ENCODE measurements at regions not wholly inside any gene's neighbourhood (a gene's known extent, or its start where the extent isn't known, plus 50 kb on each side); places are given as distances from the start of the nearest gene placed in this dataset.

DNA sequence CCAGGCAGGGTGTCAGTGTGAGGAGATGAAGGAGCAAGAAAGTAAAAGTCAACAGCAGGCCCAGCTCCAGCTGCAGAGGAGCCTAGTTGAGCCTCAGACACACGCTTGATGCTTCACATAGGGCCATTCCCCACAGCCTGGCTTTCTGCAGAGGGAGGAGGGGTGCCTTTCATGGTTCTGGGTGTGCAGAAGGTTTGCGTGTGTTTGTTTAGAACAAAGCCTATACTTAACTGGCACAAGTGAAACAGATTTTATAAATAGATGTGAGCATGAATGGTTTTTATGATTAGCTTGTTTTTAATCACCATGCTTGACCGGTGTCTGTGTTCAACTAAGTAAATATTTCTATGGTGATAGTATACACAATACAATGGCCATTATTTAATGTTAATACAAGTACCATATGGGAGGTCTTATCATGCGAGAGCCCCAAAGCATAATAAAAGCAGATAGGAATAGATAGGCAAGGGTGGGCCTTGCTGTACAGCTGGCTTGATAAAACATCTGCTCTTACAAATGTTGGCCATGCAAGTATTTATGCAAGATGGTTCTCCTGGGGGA lies 290.2 kb downstream of the ETS1 start:
- Mint-ChIP-seq H3K4me3 (peak overlapping the region; percentile 69), H3K27me3 (no peaks in the 10 kb centered on the region), H3K4me1 (ENCODE audit: low read depth in 2 of 2) (peaks cover 76 to 93% of the 10 kb centered on the region in 2 donors), H3K27ac (peak overlapping the region; percentile 88 to 97), H3K36me3 (peaks cover 33% of the 10 kb centered on the region), H3K9me3 (peaks cover 9% of the 10 kb centered on the region)
- DNase-seq (ENCODE audit: low spot score) (no peak), ATAC-seq (no peak)

DNA sequence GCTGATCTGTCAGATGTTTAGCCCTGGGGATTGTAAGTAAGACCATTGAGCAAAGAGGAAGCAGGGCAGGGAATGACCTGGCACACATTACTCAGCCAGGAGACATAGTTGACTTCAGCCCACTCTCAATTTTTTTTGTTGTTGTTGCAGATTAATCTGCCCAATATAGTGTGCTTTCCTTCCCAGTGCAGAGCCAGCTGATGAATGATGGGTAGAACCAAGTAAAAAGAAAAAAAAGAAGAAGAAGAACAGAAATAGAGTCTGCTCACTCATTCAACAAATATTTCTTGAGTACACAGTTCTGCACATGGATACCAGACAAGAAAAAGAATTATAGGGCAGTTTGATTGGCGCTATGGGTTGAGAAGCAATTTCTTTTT lies 292.7 kb downstream of the ETS1 start:
- Mint-ChIP-seq H3K27me3 (no peaks in the 10 kb centered on the region), H3K36me3 (peaks cover 38% of the 10 kb centered on the region), H3K4me1 (ENCODE audit: low read depth in 2 of 2) (peaks cover 86 to 95% of the 10 kb centered on the region in 2 donors), H3K27ac (peak overlapping the region; percentile 95 to 97), H3K9me3 (peaks cover 9% of the 10 kb centered on the region), H3K4me3 (peak overlapping the region; percentile 60)
- ATAC-seq (no peak), DNase-seq (ENCODE audit: low spot score) (no peak)

- Mint-ChIP-seq H3K4me1 (ENCODE audit: low read depth in 2 of 2) (peaks cover 83 to 95% of the 10 kb centered on the region in 2 donors), H3K27me3 (no peaks in the 10 kb centered on the region), H3K36me3 (peaks cover 38% of the 10 kb centered on the region), H3K4me3 (peak overlapping the region; percentile 95), H3K9me3 (peaks cover 9% of the 10 kb centered on the region), H3K27ac (peak overlapping the region; percentile 95 to 97)
- no peak for DNase-seq (ENCODE audit: low spot score)
- no peak for ATAC-seq
Observed at GRCh38 chr11:128294001-128294670, 293.2 kb downstream of the ETS1 start.

- Mint-ChIP-seq H3K27me3 (no peaks in the 10 kb centered on the region), H3K36me3 (peaks cover 52% of the 10 kb centered on the region), H3K9me3 (peaks cover 11% of the 10 kb centered on the region), H3K4me1 (ENCODE audit: low read depth in 2 of 2) (peaks cover 82 to 95% of the 10 kb centered on the region in 2 donors), H3K27ac (peak overlapping the region; percentile 95 to 97), H3K4me3 (peak overlapping the region; percentile 95)
- ATAC-seq (no peak), DNase-seq (ENCODE audit: low spot score) (no peak)
Observed at GRCh38 chr11:128291835-128292234, 295.5 kb downstream of the ETS1 start.

- no peaks in the 10 kb centered on the region for H3K27me3 Mint-ChIP-seq
- H3K9me3 Mint-ChIP-seq: peaks cover 10% of the 10 kb centered on the region
- no peak for DNase-seq (ENCODE audit: low spot score)
- peak overlapping the region; percentile 95 for H3K4me3 Mint-ChIP-seq
- peak overlapping the region; percentile 95 to 97 for H3K27ac Mint-ChIP-seq
- peaks cover 85 to 95% of the 10 kb centered on the region in 2 donors for H3K4me1 Mint-ChIP-seq (ENCODE audit: low read depth in 2 of 2)
- H3K36me3 Mint-ChIP-seq: peaks cover 52% of the 10 kb centered on the region
- no peak for ATAC-seq
Observed at GRCh38 chr11:128291007-128291406, 296.4 kb downstream of the ETS1 start.

GRCh38 chr11:128290106-128290840 lies 297.1 kb downstream of the ETS1 start:
- peak overlapping the region; percentile 95 for H3K4me3 Mint-ChIP-seq
- H3K4me1 Mint-ChIP-seq (ENCODE audit: low read depth in 2 of 2): peaks cover 89 to 99% of the 10 kb centered on the region in 2 donors
- peaks cover 49% of the 10 kb centered on the region for H3K36me3 Mint-ChIP-seq
- H3K9me3 Mint-ChIP-seq: peaks cover 10% of the 10 kb centered on the region
- DNase-seq (ENCODE audit: low spot score): peak; percentile 91
- ATAC-seq: peak; percentile 81 to 89
- peak overlapping the region; percentile 95 to 97 for H3K27ac Mint-ChIP-seq
- H3K27me3 Mint-ChIP-seq: no peaks in the 10 kb centered on the region

- peak overlapping the region; percentile 95 to 97 for H3K27ac Mint-ChIP-seq
- DNase-seq (ENCODE audit: low spot score) (no peak), ATAC-seq (peak; percentile 62 to 65)
- peak overlapping the region; percentile 95 for H3K4me3 Mint-ChIP-seq
- H3K36me3 Mint-ChIP-seq: peaks cover 40% of the 10 kb centered on the region
- peaks cover 89 to 99% of the 10 kb centered on the region in 2 donors for H3K4me1 Mint-ChIP-seq (ENCODE audit: low read depth in 2 of 2)
- peaks cover 7% of the 10 kb centered on the region for H3K9me3 Mint-ChIP-seq
- no peaks in the 10 kb centered on the region for H3K27me3 Mint-ChIP-seq
Observed at GRCh38 chr11:128289048-128289447, 298.3 kb downstream of the ETS1 start.

GRCh38 chr11:128288368-128288767 lies 299.0 kb downstream of the ETS1 start:
- peaks cover 40% of the 10 kb centered on the region for H3K36me3 Mint-ChIP-seq
- peaks cover 87 to 96% of the 10 kb centered on the region in 2 donors for H3K4me1 Mint-ChIP-seq (ENCODE audit: low read depth in 2 of 2)
- H3K27ac Mint-ChIP-seq: peak overlapping the region; percentile 95 to 97
- H3K27me3 Mint-ChIP-seq: no peaks in the 10 kb centered on the region
- peak overlapping the region; percentile 95 for H3K4me3 Mint-ChIP-seq
- peaks cover 7% of the 10 kb centered on the region for H3K9me3 Mint-ChIP-seq
- ATAC-seq (no peak), DNase-seq (ENCODE audit: low spot score) (no peak)

DNA sequence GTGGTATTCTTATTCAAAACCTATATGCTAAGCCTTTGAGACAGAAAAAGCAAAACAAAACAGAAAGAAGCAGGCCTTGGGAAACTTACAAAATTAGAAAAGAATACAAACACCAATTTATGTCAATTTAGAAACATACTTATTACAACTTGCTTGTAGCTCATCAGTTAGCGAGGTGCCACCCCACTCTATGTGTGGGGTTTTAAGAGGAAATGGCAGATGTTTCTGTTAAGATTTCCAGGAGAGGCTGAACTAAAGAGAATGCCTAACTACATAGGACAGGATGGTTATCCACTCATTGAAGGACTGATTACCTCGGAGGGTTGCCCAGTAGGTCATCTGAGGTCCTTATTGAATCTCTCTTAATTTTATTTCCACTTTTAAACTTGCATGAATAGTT lies 302.0 kb downstream of the ETS1 start:
- peaks cover 64 to 74% of the 10 kb centered on the region in 2 donors for H3K4me1 Mint-ChIP-seq (ENCODE audit: low read depth in 2 of 2)
- H3K36me3 Mint-ChIP-seq: peaks cover 25% of the 10 kb centered on the region
- no peaks in the 10 kb centered on the region for H3K27me3 Mint-ChIP-seq
- H3K27ac Mint-ChIP-seq: peak overlapping the region; percentile 95 to 97
- peak overlapping the region; percentile 95 for H3K4me3 Mint-ChIP-seq
- no peak for DNase-seq (ENCODE audit: low spot score)
- peaks cover 10% of the 10 kb centered on the region for H3K9me3 Mint-ChIP-seq
- no peak for ATAC-seq

- DNase-seq (ENCODE audit: low spot score): no peak
- ATAC-seq: no peak
- peak overlapping the region; percentile 95 for H3K4me3 Mint-ChIP-seq
- peaks cover 64 to 67% of the 10 kb centered on the region in 2 donors for H3K4me1 Mint-ChIP-seq (ENCODE audit: low read depth in 2 of 2)
- peaks cover 10% of the 10 kb centered on the region for H3K9me3 Mint-ChIP-seq
- peaks cover 25% of the 10 kb centered on the region for H3K36me3 Mint-ChIP-seq
- H3K27ac Mint-ChIP-seq: peak overlapping the region; percentile 95 to 97
- no peaks in the 10 kb centered on the region for H3K27me3 Mint-ChIP-seq
Observed at GRCh38 chr11:128284634-128285033, 302.7 kb downstream of the ETS1 start.

DNA sequence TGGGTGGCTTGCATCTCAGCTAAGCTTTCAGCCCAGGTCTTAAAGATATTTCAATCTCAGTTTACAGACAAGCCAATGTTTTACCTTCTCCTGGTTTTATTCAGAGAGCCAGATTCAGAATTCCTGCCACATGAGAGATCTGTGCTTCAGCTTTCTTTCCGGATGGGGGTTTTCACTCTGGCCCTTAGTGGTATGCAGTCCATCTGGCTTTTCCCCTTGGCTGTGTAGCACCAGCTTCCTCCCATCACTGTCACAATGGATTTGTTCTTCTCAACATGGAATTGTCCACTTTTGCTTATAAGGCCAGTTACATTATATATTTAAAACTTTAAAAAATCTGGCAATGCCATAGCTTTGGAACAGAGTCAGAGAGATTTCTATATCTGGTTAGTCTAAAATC lies 303.9 kb downstream of the ETS1 start:
- H3K36me3 Mint-ChIP-seq: peaks cover 26% of the 10 kb centered on the region
- H3K9me3 Mint-ChIP-seq: peaks cover 9% of the 10 kb centered on the region
- ATAC-seq: no peak
- H3K4me1 Mint-ChIP-seq (ENCODE audit: low read depth in 2 of 2): peaks cover 55% of the 10 kb centered on the region in 2 donors
- no peak overlapping the region for H3K4me3 Mint-ChIP-seq
- no peaks in the 10 kb centered on the region for H3K27me3 Mint-ChIP-seq
- DNase-seq (ENCODE audit: low spot score): no peak
- peak overlapping the region; percentile 95 to 97 for H3K27ac Mint-ChIP-seq

DNA sequence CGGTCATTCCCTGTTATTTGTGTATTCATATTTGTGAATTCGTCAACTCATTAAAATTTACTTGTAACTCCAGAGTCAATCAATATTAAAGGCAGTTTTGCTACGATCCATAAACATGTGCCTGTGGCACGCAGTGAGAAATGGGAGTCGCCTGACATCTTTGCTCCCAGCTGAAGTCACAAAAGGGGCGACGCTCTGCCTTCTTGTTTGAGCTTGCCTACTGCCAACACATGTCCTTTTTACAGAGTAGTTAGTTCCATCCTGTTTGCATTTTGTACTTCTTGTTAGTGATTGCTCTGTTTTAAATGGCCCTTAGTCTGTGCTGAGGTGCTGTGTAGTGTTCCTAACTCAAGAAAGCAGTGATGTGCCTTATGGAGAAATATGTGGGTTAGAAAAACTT lies 305.3 kb downstream of the ETS1 start:
- Mint-ChIP-seq H3K9me3 (peaks cover 3% of the 10 kb centered on the region), H3K27ac (peak overlapping the region in 1 of 2 donors; percentile 71), H3K4me3 (no peak overlapping the region), H3K27me3 (no peaks in the 10 kb centered on the region), H3K4me1 (ENCODE audit: low read depth in 2 of 2) (peaks cover 41 to 42% of the 10 kb centered on the region in 2 donors), H3K36me3 (peaks cover 16% of the 10 kb centered on the region)
- no peak for ATAC-seq
- DNase-seq (ENCODE audit: low spot score): no peak

DNA sequence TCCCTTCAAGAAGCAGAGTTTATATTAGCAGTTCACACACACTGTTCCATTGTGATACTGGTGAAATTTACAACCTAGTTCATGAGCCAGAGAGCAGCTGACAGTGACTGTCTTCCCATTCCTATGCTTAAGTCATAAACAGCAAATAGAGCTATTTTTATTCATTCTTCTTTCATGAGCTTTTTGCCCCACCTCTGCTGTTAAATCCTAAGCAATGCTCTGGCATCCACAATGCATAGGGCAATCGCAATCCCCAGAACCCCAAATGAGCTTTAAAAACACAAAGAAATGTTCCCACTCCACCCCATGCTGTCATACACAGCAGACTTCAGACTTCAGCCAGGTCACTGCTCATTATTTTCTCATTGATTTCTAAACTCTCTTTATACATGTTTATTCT lies 307.5 kb downstream of the ETS1 start:
- Mint-ChIP-seq H3K4me1 (ENCODE audit: low read depth in 2 of 2) (peaks cover 23 to 24% of the 10 kb centered on the region in 2 donors), H3K27me3 (no peaks in the 10 kb centered on the region), H3K27ac (peak overlapping the region in 1 of 2 donors; percentile 6), H3K4me3 (no peak overlapping the region), H3K9me3 (peaks cover 3% of the 10 kb centered on the region), H3K36me3 (peaks cover 10% of the 10 kb centered on the region)
- no peak for DNase-seq (ENCODE audit: low spot score)
- no peak for ATAC-seq

- ATAC-seq (no peak), DNase-seq (ENCODE audit: low spot score) (no peak)
- Mint-ChIP-seq H3K4me3 (no peak overlapping the region), H3K9me3 (no peaks in the 10 kb centered on the region), H3K4me1 (ENCODE audit: low read depth in 2 of 2) (peaks cover 17 to 29% of the 10 kb centered on the region in 2 donors), H3K27me3 (no peaks in the 10 kb centered on the region), H3K36me3 (peaks cover 10% of the 10 kb centered on the region), H3K27ac (no peak overlapping the region)
Observed at GRCh38 chr11:128273736-128274135, 313.6 kb downstream of the ETS1 start.
